ENCODE measurements at regions not wholly inside any gene's neighbourhood (a gene's known extent, or its start where the extent isn't known, plus 50 kb on each side); places are given as distances from the start of the nearest gene placed in this dataset.
"Not testable (repeated sequence)": the region's sequence is repeated elsewhere in the genome, so short reads cannot be mapped to it uniquely, and the experiment has no call there.

GRCh38 chr14:25551674-25552073 lies 501.7 kb upstream of the STXBP6 start:
- DNase-seq (ENCODE audit: low read depth): no peak

- DNase-seq (ENCODE audit: low read depth): no peak
Measured at GRCh38 chr14:25546826-25547225, 496.9 kb upstream of the STXBP6 start.

GRCh38 chr14:25537846-25538455 lies 488.0 kb upstream of the STXBP6 start:
- DNase-seq (ENCODE audit: low read depth): peak; percentile 18

- DNase-seq (ENCODE audit: low read depth): no peak
Measured at GRCh38 chr14:25526290-25526689, 476.3 kb upstream of the STXBP6 start.

GRCh38 chr14:25522926-25523325 lies 473.0 kb upstream of the STXBP6 start:
- no peak for DNase-seq (ENCODE audit: low read depth)

- DNase-seq (ENCODE audit: low read depth): no peak
Measured at GRCh38 chr14:25522116-25522515, 472.2 kb upstream of the STXBP6 start.

- DNase-seq (ENCODE audit: low read depth): no peak
Measured at GRCh38 chr14:25521616-25522015, 471.7 kb upstream of the STXBP6 start.

- no peak for DNase-seq (ENCODE audit: low read depth)
Measured at GRCh38 chr14:25520821-25521220, 470.9 kb upstream of the STXBP6 start.

- no peak for DNase-seq (ENCODE audit: low read depth)
Measured at GRCh38 chr14:25518364-25518763, 468.4 kb upstream of the STXBP6 start.

- no peak for DNase-seq (ENCODE audit: low read depth)
Measured at GRCh38 chr14:25516838-25517237, 466.9 kb upstream of the STXBP6 start.

- DNase-seq (ENCODE audit: low read depth): no peak
Measured at GRCh38 chr14:25508845-25509244, 458.9 kb upstream of the STXBP6 start.

GRCh38 chr14:25501749-25502148 lies 451.8 kb upstream of the STXBP6 start:
- DNase-seq (ENCODE audit: low read depth): no peak

GRCh38 chr14:25488961-25489360 lies 439.0 kb upstream of the STXBP6 start:
- DNase-seq (ENCODE audit: low read depth): no peak

GRCh38 chr14:25485381-25485780 lies 435.4 kb upstream of the STXBP6 start:
- DNase-seq (ENCODE audit: low read depth): no peak

GRCh38 chr14:25484906-25485305 lies 435.0 kb upstream of the STXBP6 start:
- no peak for DNase-seq (ENCODE audit: low read depth)

- no peak for DNase-seq (ENCODE audit: low read depth)
Measured at GRCh38 chr14:25484235-25484634, 434.3 kb upstream of the STXBP6 start.

GRCh38 chr14:25477316-25478098 lies 427.6 kb upstream of the STXBP6 start:
- DNase-seq (ENCODE audit: low read depth): no peak

GRCh38 chr14:25472700-25473099 lies 422.8 kb upstream of the STXBP6 start:
- DNase-seq (ENCODE audit: low read depth): no peak

- DNase-seq (ENCODE audit: low read depth): no peak
Measured at GRCh38 chr14:25464772-25465171, 414.8 kb upstream of the STXBP6 start.

GRCh38 chr14:25464078-25464477 lies 414.1 kb upstream of the STXBP6 start:
- DNase-seq (ENCODE audit: low read depth): no peak

GRCh38 chr14:25463480-25463879 lies 413.5 kb upstream of the STXBP6 start:
- DNase-seq (ENCODE audit: low read depth): no peak

GRCh38 chr14:25461780-25462179 lies 411.8 kb upstream of the STXBP6 start:
- no peak for DNase-seq (ENCODE audit: low read depth)

GRCh38 chr14:25444381-25444780 lies 394.4 kb upstream of the STXBP6 start:
- DNase-seq (ENCODE audit: low read depth): no peak

- not testable (repeated sequence) for DNase-seq (ENCODE audit: low read depth)
Measured at GRCh38 chr14:25440382-25440781, 390.4 kb upstream of the STXBP6 start.

All from CMK (cell line).